ENCODE measurements at regions not wholly inside any gene's neighbourhood (a gene's known extent, or its start where the extent isn't known, plus 50 kb on each side); places are given as distances from the start of the nearest gene placed in this dataset.

- TF ChIP-seq CTCF (IDR thresholded peaks at IDR 0.05) (no peak), POLR2A (IDR thresholded peaks at IDR 0.05) (no peak)
These were observed 190.1 kb upstream of the ERBB4 start for GRCh38 chr2:212728717-212729116.

Measured in lower leg skin (tissue), 3 donors.